ENCODE measurements at regions not wholly inside any gene's neighbourhood (a gene's known extent, or its start where the extent isn't known, plus 50 kb on each side); places are given as distances from the start of the nearest gene placed in this dataset.

DNA sequence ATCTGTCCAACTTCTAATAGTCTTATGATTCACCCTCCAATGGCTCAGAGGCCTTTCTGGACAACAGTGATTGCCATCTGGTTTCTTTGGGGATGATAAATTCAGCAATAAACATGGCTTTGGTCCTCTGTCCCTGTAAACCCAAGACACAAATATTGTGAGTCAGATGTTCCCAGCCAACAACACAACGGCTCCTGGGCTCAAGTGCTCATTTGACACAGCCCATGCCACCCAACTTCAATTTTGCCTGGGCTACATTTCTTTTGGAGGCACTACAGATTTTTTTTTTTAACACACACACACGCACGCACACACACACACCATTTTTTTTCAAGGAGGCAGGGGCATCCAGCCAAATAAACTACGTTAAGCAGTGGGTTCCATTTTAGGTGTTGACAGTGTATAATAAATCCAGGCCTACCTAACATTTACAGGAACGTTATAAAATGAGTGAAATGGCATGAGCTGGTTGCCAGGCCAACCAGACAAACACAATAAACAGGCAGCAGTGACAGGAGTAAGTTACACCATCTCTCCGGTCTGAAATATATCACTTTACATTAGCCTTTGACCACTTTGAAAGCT is 939.9 kb upstream of the SOX9 start:
- TF ChIP-seq, protein P1, sequence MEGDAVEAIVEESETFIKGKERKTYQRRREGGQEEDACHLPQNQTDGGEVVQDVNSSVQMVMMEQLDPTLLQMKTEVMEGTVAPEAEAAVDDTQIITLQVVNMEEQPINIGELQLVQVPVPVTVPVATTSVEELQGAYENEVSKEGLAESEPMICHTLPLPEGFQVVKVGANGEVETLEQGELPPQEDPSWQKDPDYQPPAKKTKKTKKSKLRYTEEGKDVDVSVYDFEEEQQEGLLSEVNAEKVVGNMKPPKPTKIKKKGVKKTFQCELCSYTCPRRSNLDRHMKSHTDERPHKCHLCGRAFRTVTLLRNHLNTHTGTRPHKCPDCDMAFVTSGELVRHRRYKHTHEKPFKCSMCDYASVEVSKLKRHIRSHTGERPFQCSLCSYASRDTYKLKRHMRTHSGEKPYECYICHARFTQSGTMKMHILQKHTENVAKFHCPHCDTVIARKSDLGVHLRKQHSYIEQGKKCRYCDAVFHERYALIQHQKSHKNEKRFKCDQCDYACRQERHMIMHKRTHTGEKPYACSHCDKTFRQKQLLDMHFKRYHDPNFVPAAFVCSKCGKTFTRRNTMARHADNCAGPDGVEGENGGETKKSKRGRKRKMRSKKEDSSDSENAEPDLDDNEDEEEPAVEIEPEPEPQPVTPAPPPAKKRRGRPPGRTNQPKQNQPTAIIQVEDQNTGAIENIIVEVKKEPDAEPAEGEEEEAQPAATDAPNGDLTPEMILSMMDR (conservative IDR thresholded peaks at IDR 0.05; ENCODE audit: low read length), result no peak
- TF ChIP-seq EZH2phosphoT487 (IDR thresholded peaks at IDR 0.05; ENCODE audit: borderline replicate concordance), result no peak

Data from Loucy (cell line).